Skeletal muscle cell (primary cell): ENCODE measurements at regions not wholly inside any gene's neighbourhood (a gene's known extent, or its start where the extent isn't known, plus 50 kb on each side); places are given as distances from the start of the nearest gene placed in this dataset.

ENCODE experiments used
- DNase-seq: peaks from one replicate; pipeline ENCODE4 v3.0.0-alpha.2; 2010; ENCODE audit warnings: low read depth
- H3K4me3 ChIP-seq: 2 replicates; pipeline ENCODE4 v1.5.1; 2011; ENCODE audit warnings: low read depth, mild to moderate bottlenecking, control low read depth, low read length, moderate library complexity

DNA sequence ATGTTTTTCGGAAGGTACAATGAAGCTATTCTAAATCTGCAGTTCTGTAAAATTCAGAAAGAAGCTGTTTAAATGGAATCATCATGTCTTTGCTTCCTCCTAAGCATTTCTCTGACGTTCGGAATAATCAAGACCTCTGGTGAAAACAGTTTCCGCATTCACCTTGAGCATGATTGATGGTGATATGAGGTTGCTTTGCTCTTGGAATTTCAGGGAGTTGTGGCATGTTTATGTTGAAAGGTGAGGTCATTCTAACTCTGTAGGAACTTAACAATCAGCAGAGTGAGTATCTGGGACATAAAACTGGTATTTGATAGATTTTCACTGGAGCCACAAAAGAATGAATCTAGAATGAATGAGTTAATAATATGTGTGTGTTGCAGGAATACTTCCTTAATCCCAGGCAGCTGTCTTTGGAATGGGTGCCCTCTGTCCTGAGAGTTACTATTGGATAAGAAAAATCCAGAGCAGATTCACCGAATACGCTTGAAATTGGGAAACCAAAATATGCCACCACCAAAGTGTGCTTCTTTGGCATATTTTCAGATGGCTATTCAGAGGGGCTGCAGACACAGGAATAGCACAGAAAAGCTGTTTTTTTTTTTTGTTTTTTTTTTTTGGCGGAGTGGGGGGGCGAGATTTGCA is 599.1 kb downstream of the CCER1 start:
- H3K4me3 ChIP-seq = no peak overlapping the region
- DNase-seq = no peak

DNA sequence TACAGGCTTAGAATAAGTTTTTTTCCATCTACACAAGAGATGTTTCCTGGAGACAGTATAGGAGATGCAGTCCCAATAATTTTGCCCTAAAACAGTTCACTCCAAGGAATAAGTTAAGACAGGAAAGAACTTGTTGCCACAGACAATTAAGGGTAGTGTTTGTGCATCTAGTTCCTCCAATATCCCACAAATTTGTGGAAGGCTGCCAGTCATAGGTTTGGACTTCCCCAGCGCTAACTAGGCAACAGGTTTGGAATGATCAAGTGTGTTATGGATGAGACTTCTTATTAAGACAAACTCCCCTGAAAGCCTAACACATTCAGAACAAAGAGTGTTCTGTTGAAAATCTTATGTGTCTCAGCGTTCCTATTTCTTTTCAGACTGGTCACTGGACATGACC is 611.0 kb downstream of the CCER1 start:
- H3K4me3 ChIP-seq = no peak overlapping the region
- no peak for DNase-seq

DNA sequence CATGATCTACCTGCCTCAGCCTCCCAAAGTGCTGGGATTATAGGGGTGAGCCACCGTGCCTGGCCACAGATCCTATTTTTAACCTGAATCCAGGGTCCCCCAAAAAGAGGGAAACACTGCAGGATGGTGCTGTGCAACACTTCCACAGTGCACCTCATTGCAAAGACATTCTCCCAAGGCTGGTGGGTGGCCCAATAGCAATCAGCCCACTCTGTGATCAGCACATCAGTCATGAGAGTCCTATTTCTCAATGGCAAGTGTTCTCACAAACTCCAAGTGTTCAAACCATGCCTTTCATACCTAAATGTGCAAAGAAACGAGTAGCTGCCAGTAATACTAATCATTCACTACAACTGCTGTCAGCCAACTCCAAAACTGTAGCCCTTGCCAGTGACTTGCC is 612.9 kb downstream of the CCER1 start:
- no peak overlapping the region for H3K4me3 ChIP-seq
- no peak for DNase-seq

DNA sequence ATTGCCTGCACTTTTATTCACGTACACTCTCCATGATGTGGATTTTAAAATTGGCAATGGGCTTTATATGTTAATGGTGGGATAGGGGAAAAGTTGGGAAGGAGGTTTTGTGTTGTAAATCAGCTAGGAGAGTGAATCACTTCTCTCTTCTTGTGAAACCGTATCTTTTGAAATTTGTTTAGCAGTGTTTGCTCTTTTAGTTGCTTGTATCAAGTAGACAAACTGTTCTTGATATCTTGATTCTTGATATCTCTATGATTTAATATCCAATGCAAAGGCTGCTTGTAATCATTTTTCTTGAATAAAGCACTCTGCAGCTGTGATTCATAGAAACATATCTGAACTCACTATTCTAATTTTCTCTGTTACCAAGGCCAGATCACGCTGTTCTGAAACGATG is 615.1 kb downstream of the CCER1 start:
- no peak for DNase-seq
- no peak overlapping the region for H3K4me3 ChIP-seq

DNA sequence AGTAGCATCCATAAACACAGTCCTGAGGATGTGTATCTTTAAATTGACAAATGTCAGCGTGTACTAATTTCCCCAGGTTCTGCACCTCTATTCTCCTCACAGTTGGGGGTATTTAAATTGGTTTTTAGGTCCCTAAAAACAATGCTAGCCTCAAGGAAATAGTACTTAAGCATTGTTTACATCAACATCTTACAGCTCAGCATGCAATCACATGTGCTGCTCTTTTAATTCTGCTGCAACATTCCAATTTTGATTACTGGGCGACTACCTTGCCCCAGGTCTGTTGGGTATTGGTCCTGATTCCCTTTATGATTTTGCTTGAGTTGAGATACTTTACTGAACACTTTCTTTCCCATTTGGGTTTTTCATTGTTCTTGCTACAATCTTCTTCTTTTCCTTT is 616.6 kb downstream of the CCER1 start:
- no peak overlapping the region for H3K4me3 ChIP-seq
- no peak for DNase-seq

DNA sequence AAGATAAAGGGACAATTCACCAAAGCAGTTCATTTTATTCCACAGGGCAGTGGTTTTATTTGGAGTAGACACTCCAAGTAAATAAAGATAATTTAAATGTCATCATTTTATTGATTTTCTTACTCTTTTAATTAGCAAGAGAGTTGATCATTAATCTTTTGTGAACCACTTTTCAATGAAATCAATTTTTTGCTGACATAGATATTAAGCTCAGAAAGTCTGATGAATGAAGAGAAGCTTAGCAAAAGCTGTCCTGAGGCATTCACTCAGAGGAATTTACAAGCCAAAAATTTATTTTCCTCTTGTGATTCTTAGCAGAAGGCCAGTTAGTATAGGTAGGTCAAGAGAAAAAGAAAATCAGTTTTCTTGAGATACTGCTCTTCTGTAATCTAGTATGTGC is 618.0 kb downstream of the CCER1 start:
- DNase-seq = no peak
- H3K4me3 ChIP-seq = no peak overlapping the region

DNA sequence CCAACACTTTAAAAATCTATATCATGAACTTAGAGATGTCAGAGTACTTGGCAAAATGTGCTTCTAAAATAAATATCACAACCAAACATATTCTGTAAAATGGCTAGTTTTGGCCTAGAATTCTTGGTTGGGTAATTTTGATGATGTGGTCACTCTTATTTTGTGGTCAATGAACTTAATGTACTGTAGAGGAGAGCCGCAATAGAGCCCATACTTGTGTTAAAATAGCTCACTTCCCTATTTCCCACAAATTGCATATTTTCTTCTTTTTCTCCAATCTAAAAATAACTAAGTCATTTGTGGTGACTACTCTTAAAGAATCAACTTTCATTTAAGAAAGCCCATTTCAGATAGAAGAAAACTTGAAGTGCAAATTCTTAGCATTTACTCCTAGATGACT is 619.4 kb downstream of the CCER1 start:
- H3K4me3 ChIP-seq = no peak overlapping the region
- no peak for DNase-seq

DNA sequence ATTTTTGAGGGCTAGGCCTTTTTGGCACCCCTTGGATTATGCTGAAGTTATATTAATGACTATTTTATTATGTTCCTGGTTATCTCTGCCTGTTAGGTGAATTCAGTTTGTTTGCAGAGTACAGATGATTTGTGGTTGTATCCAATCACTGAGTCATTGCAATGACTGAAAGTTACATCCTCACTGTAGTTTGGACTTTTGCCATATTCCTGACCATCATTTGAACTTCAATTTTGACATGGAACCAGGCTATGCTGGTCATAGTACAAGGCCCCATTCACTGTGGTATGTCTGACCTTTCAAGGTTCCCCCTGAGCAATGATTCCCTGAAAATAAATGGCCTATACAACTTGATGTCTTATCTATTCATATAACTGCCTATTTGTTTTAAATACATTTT is 621.0 kb downstream of the CCER1 start:
- DNase-seq = peak; percentile 31
- no peak overlapping the region for H3K4me3 ChIP-seq

DNA sequence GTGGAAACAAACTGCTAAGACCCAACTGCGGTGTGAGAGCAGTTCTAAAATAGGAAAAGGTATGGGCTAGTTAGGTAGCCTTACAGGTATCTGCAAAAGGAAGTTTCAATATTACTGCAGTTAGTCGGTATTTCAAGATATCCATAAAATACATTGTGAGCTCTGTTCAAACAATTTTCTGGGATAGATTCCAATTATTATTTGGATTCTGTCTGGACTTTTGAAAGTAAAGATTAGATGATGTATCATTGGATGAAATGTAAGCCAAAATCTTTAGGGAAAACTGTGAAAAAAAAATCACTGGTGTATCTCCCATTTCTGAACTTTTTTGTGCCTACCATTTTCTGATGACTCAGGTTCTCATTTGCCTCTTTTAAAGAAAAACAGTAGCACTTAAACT is 621.6 kb downstream of the CCER1 start:
- no peak for DNase-seq
- no peak overlapping the region for H3K4me3 ChIP-seq

DNA sequence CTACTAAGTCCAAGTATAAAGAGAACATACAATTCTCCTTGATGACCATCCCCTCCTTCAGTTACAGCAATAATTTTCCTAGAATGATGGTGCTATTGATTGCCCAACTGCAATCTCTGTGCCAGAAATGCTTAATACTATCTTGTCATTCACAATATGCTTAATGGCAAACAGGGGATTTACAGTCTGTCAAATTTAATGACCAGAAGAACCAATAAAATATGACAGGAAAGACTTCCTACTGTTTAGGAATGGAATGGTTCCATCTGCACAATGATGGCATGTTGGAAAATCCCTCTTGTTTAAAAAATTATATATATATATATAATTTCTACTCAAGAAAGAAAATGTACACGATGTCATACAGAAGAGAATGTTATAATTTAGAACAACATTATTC is 623.2 kb downstream of the CCER1 start:
- no peak overlapping the region for H3K4me3 ChIP-seq
- no peak for DNase-seq

DNA sequence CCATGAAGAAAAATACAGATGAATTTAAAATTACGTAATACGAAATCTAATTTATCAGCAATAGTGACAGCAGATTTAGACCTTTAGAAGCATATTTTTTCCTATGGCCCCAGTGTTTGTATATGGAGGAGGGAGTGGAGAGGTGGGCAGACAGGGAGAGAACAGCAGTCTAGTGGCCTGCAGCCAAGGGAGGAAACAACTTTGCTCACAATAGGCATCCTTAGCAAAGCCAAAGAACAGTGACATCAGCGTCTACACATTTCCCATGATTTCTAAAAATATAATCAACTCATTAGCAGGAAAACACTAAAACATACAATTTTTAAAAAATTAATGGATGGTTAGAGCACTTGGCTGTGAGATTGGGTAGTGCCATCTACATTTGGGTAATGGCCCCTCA is 622.6 kb upstream of the ATP2B1 start:
- DNase-seq = no peak
- H3K4me3 ChIP-seq = no peak overlapping the region

DNA sequence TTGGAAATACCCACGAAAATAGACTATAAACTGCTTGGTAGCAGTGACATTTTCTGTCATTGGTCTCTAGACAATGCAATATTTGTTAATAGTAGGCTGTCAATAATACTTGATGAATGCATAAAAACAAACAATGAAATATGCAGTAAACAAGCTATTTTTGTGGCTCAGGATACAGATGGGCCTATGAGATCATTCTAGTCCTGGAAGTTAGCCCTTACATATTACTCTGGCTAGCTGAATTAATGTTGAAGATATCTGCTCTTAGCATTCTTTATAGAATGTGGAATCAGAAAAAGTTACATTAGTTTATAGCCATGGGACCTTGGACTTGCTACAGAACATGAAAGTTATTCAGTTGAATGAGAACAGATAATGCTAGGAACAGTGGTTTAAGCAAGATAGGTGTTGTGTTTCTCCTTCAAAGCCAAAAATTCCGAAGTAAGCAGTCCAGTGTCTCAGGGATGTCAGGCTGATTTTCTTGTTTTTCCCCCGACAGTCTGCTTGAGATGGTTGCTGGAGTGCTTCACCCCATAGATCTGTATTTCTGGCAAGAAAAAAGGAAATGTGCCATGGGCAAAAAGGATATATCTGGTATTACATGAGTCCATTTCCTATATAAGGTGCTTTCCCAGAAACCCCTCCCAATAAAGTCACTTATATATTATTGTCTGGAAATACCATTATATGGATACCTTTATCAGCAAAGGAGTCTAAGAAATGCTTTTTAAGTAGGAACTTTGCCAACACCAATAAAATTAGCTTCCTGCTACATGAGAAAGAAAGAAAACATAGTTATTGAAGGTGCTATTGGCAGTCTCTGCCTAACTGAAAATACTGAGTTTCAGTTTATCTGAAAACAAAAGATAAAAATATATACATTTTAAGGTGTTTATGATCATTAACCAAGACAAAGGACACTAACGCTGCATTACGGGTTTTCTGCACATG is 619.4 kb upstream of the ATP2B1 start:
- no peak for DNase-seq
- H3K4me3 ChIP-seq = no peak overlapping the region

DNA sequence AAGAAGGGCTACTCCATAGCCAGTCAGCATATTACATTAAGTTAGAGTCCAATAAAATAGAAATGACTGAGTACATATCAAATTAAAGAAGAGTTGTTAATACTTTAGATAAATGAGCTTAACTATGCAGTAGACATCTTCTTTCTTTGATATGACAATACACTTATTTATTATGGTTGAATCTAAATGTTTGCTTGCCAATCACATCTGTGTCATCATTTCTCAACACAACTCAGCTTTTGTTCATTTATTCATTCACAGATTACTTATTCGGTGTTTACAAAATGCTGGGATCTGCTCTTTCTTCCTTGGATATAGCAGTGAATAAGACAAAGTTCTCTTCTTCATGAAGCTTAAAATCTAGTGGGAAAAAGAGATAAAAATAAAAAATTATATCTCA is 614.6 kb upstream of the ATP2B1 start:
- DNase-seq = no peak
- H3K4me3 ChIP-seq = no peak overlapping the region

DNA sequence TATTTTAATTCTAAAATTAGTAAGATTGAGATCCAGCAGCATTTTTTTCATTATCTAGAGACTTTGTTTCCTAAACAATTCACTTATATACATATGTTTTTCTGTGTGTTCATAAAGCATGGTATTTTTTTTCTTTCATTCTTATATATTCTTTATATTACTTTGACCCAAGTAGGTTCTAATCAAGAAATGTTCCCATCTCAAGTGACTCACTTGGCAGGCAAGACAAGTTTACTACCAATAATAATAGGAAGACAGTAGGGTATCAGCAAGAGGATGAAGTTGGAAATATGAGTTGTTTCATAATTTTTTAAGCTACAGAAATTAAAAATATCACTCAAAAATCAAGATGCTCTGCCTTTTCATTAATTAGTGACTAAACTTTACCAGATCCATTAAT is 613.4 kb upstream of the ATP2B1 start:
- H3K4me3 ChIP-seq = no peak overlapping the region
- DNase-seq = no peak

DNA sequence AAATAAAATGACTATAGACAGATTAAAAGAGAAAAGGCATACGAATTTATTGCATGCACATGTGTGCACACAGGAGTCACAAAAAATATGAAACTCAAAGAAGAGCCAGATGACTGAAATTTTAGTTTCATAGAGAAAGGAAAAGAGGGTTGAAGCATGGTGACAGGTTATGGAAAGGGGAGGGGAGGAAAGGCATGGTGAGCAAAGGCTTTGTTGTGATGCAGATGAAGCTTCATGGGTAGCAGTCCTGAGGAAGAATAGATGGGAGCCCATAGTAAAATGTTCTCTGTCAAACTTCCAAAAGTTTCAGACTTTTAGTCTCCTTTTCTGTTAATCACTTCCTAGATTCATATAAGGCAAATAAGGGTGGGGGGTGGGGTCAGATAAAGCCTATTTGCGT is 612.7 kb upstream of the ATP2B1 start:
- no peak overlapping the region for H3K4me3 ChIP-seq
- DNase-seq = no peak

DNA sequence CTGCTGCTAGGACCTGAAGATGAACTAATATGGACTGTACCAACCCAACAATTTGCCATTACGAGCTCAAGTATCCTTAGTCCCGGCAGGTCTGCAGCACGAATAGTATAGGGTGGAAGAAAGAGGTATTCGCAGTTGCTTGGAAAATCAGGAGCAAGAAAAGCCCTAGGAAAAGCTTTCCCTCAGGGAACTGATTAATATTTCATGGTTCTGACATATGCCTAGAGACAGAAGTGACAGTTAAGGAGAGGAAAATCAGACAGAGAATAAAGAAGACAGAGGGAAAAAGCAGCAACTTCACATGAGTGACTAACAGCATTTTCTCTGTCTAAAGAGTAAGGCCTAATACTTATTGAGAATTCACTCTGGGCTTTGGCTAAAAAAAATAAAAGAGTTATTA is 602.9 kb upstream of the ATP2B1 start:
- DNase-seq = no peak
- H3K4me3 ChIP-seq = no peak overlapping the region

DNA sequence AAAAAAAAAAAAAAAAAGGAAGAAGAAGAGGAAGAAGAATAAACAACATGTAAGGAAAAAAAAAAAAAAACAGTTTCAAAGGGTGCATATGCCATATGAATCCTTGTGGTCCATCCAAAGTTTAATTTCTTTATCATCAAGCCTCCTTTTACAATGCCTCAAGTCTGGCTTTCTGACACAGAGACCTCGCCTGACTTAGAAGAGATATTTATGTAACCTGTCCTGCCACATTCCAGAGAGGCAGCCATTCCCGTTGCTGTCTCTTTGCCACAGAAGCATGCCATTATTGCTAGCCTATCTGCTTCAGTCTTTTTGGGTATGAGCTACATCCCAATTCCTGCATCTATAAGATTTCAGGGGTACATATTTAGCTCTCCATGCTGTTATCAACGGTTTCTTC is 596.7 kb upstream of the ATP2B1 start:
- no peak for DNase-seq

DNA sequence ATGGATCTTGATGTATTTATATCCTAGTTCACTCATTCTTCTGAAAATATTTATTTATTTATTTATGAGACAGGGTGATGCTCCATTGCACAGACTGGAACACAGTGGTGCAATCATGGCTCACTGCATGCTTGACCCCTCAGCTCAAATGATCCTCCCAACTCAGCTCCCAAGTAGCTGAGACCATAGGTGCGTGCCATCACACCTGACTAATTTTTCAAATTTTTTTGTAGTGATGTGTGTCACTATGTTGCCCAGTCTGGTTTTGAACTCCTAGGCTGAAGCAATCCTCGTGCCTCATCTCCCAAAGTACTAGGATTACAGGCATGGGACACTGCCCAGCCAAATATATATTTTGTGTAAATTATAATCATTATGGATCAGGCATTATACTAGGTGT is 595.6 kb upstream of the ATP2B1 start:
- DNase-seq = no peak
- H3K4me3 ChIP-seq = no peak overlapping the region

More for the DNA sequence above, 596.7 kb upstream of the ATP2B1 start:
- H3K4me3 ChIP-seq = no peak overlapping the region

DNA sequence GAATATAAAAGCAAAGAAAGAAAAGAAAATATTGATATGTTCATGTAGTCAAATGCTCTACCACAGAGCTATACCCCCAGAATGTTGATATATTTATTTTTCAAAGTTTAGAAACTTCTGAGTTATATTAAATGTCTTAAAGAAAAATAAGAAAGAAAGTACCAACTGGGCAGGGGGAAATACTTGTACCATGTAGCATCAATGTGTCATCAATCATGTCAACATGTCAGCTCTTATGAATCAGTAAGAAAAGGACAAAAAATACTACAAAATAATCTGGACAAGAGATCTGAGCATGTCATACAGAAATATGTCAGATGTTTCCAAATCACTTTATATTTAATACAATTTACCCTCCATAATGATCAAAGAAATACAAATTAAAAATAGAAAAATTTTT is 595.1 kb upstream of the ATP2B1 start:
- no peak overlapping the region for H3K4me3 ChIP-seq
- DNase-seq = no peak

DNA sequence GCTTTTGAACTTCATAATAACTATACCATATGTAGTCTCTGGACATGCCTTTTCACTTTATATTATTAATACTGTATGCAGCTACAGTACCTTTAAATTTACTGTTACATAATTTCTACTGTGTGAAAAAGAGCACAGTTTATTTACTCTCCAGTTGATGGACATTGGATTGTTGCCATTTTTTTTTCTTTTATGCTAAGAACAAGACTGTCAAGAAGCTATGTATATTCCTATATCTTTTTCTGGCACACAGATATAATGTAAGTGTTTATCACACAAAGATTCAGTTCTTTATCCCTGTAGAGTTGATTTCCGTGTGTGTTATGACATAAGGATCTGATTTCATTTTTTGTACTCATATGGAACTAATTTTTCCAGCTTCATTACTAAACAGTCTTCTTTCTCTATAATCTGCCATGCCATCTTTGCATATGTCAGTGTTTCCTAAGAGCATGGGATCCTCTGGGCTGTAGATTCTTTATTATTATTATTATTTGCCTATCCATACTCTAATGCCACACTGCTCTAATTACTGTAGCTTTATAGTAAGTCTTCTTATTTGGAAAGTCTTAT is 593.0 kb upstream of the ATP2B1 start:
- no peak overlapping the region for H3K4me3 ChIP-seq
- no peak for DNase-seq

DNA sequence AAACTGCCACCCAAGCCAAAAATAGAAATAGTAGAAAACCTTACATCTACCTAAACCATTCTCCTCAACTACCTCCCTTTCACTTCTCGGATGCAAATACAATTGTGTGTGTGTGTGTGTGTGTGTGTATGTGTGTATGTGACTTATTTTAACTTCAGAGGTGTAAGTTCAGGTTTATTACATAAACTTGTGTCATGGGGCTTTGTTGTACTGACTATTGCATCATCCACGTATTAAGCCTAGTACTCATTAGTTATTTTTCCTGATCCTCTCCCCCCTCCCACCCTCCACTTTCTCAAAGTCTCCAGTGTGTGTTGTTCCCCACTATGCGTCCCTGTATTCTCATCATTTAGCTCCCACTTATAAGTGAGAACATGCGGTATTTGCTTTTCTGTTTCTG is 592.5 kb upstream of the ATP2B1 start:
- no peak overlapping the region for H3K4me3 ChIP-seq

More for the DNA sequence above, 592.5 kb upstream of the ATP2B1 start:
- no peak for DNase-seq
